HepG2 (cell line): ENCODE measurements at regions not wholly inside any gene's neighbourhood (a gene's known extent, or its start where the extent isn't known, plus 50 kb on each side); places are given as distances from the start of the nearest gene placed in this dataset.

Source experiments
- ATAC-seq: fragments of 200-7000 bp; cut with Tn5 transposase; 3 replicates; pipeline ENCODE4 v1.9.1; 2020; ENCODE audit warnings: mild to moderate bottlenecking, moderate library complexity
- BruUV-seq: library from RNA; stranded (reverse); fragments of 400-500 nt; replicated peaks from 2 replicates; lab custom pipeline; 2021; lab: Mats Ljungman, UMichigan
- CTCF ChIA-PET: fragments of 300-600 bp; formaldehyde crosslinking; extraction: SDS; loops from one replicate; lab custom pipeline; 2021; ENCODE audit warnings: low total read pairs, inconsistent platforms, low intra/inter-chr PET ratio; lab: Yijun Ruan, JAX
- POLR2A ChIA-PET: fragments of 350-600 bp; sonication (Branson Sonifier 250); formaldehyde crosslinking; loops from one replicate; lab custom pipeline; 2020; ENCODE audit warnings: antibody characterized with exemption, inconsistent platforms; lab: Yijun Ruan, JAX
- DNase-seq: peaks from one replicate; pipeline ENCODE4 v3.0.0-alpha.2; 2015; ENCODE audit warnings: low spot score
- FAIRE-seq: peaks from 3 replicates; lab custom pipeline; 2011; peaks lifted over from hg19 to GRCh38; lab: Jason Lieb, UNC
- H2AFZ ChIP-seq: one replicate; pipeline ENCODE4 v1.6.1; 2011; ENCODE audit warnings: low read length, inconsistent platforms
- H3K27ac ChIP-seq: fragments of 300-600 bp; 3 replicates; pipeline ENCODE4 v1.8.0; 2011; ENCODE audit warnings: mixed run types, mild to moderate bottlenecking, mixed read lengths, low read length, inconsistent platforms; ENCODE audit not compliant: insufficient read depth; ENCODE audit errors: extremely low read length
- H3K27me3 ChIP-seq, 2 experiments: fragments of 200-600 bp in 1 of 2; 2 replicates in 1 of 2; 3 replicates in 1 of 2; pipeline versions ENCODE4 v1.6.0 to v1.8.0; 2011; ENCODE audit warnings: low read length in 2 of 2, mild to moderate bottlenecking in 2 of 2, moderate library complexity in 2 of 2, inconsistent platforms in 1 of 2; ENCODE audit not compliant: insufficient read depth in 2 of 2, control insufficient read depth in 1 of 2
- H3K36me3 ChIP-seq, 2 experiments: fragments of 200-600 bp in 1 of 2; replicated peaks in 1 of 2; 2 replicates in 1 of 2; 3 replicates in 1 of 2; pipeline versions ENCODE4 v1.5.1 to v1.8.0; 2011; ENCODE audit warnings: low read length in 2 of 2, inconsistent platforms in 1 of 2; ENCODE audit not compliant: insufficient read depth in 2 of 2, control insufficient read depth in 1 of 2
- H3K4me1 ChIP-seq: 2 replicates; pipeline ENCODE4 v1.5.1; 2012; ENCODE audit warnings: low read length, inconsistent platforms; ENCODE audit not compliant: insufficient read depth
- H3K4me2 ChIP-seq: 2 replicates; pipeline ENCODE4 v1.6.0; 2011; ENCODE audit warnings: low read depth, low read length, inconsistent platforms
- H3K4me3 ChIP-seq, 3 experiments: fragments of 200-600 bp in 1 of 3; sonication (generic), shearing (Covaris generic) in 1 of 3; replicated peaks in 1 of 3; 2 replicates each; pipeline ENCODE4 v1.5.1; 2011 to 2016; ENCODE audit warnings: low read length in 3 of 3, inconsistent platforms in 2 of 3, low read depth in 2 of 3, mild to moderate bottlenecking in 2 of 3, control low read depth in 1 of 3, mixed read lengths in 1 of 3; ENCODE audit not compliant: insufficient read depth in 1 of 3
- H3K79me2 ChIP-seq: one replicate; pipeline ENCODE4 v1.6.1; 2011; ENCODE audit warnings: low read length, inconsistent platforms; ENCODE audit not compliant: insufficient read depth
- H3K9ac ChIP-seq: 2 replicates; pipeline ENCODE4 v1.6.0; 2011; ENCODE audit warnings: mild to moderate bottlenecking, low read depth, low read length, inconsistent platforms; ENCODE audit not compliant: insufficient read depth
- H3K9me3 ChIP-seq: 2 replicates; pipeline ENCODE4 v1.5.1; 2012; ENCODE audit warnings: mild to moderate bottlenecking, low read length
- H4K20me1 ChIP-seq: 2 replicates; pipeline ENCODE4 v1.6.0; 2011; ENCODE audit warnings: inconsistent platforms, mild to moderate bottlenecking, low read length, moderate library complexity; ENCODE audit not compliant: insufficient read depth
- ADNP ChIP-seq: sonication (generic); formaldehyde crosslinking; IDR thresholded peaks from 2 replicates; pipeline ENCODE4 v1.4.0; 2020; ENCODE audit warnings: missing genetic modification reagents
- CEBPB ChIP-seq: IDR thresholded peaks from 2 replicates; pipeline ENCODE4 v1.6.1; 2011; ENCODE audit warnings: low read depth, low read length, improper control_type of control experiment, borderline replicate concordance
- CENPT ChIP-seq: sonication (generic); formaldehyde crosslinking; IDR thresholded peaks from 2 replicates; pipeline ENCODE4 v1.8.0; 2022; ENCODE audit warnings: low read depth, mild to moderate bottlenecking, moderate library complexity, missing genetic modification reagents
- FOXK1 ChIP-seq: sonication (generic); formaldehyde crosslinking; IDR thresholded peaks from 2 replicates; pipeline ENCODE4 v1.4.0; 2020; ENCODE audit warnings: low read depth, missing genetic modification reagents, borderline replicate concordance
- FOXO4 ChIP-seq: sonication (generic); formaldehyde crosslinking; conservative IDR thresholded peaks from 2 replicates; pipeline ENCODE4 v1.8.1; 2023; ENCODE audit warnings: missing genetic modification reagents
- HCFC1 ChIP-seq: fragments of 150-350 bp; IDR thresholded peaks from 2 replicates; pipeline ENCODE4 v1.6.1; 2014; ENCODE audit warnings: low read depth, low read length
- KDM1A ChIP-seq: IDR thresholded peaks from 2 replicates; pipeline ENCODE4 v1.6.1; 2016; ENCODE audit warnings: missing compliant biosample characterization
- NFE2L1 ChIP-seq: sonication (generic); formaldehyde crosslinking; IDR thresholded peaks from 2 replicates; pipeline ENCODE4 v1.4.0; 2020; ENCODE audit warnings: missing genetic modification reagents, mild to moderate bottlenecking, borderline replicate concordance
- NR1H2 ChIP-seq: sonication (generic); formaldehyde crosslinking; IDR thresholded peaks from 2 replicates; pipeline ENCODE4 v1.8.1; 2022; ENCODE audit warnings: low read depth, missing genetic modification reagents, borderline replicate concordance
- REPIN1 ChIP-seq: sonication (generic); formaldehyde crosslinking; IDR thresholded peaks from 2 replicates; pipeline ENCODE4 v1.8.0; 2022; ENCODE audit warnings: missing genetic modification reagents, low read depth, mild to moderate bottlenecking, borderline replicate concordance
- ZNF121 ChIP-seq: sonication (generic); formaldehyde crosslinking; IDR thresholded peaks from 2 replicates; pipeline ENCODE4 v1.5.0; 2020; ENCODE audit warnings: mild to moderate bottlenecking, missing genetic modification reagents
- ZNF24 ChIP-seq: fragments of 450-650 bp; IDR thresholded peaks from 2 replicates; pipeline ENCODE4 v1.6.1; 2017; ENCODE audit warnings: antibody characterized with exemption, mild to moderate bottlenecking
- ZNF703 ChIP-seq: sonication (generic); formaldehyde crosslinking; IDR thresholded peaks from 2 replicates; pipeline ENCODE4 v1.5.1; 2020; ENCODE audit warnings: missing genetic modification reagents, mild to moderate bottlenecking, moderate library complexity, borderline replicate concordance
- ZSCAN5A ChIP-seq: sonication (generic); formaldehyde crosslinking; IDR thresholded peaks from 2 replicates; pipeline ENCODE4 v1.8.0; 2022; ENCODE audit warnings: mild to moderate bottlenecking, missing genetic modification reagents, borderline replicate concordance
- WGBS: methylation state at CpG from one replicate; pipeline ENCODE4 v1.1.6; 2017; ENCODE audit warnings: low lambda C conversion rate; 5-methylcytosine and 5-hydroxymethylcytosine counted together
- in situ Hi-C: cut with HindIII; loops from 2 replicates; pipeline ENCODE4 v1.10.0; 2017; ENCODE audit warnings: low pct_unique_long_range_greater_than_20kb; ENCODE audit not compliant: extremely low pct_ligation_motif_present
- intact Hi-C: fragments of 100-400 bp; cut with micrococcal nuclease; formaldehyde crosslinking; loops from one replicate; pipeline ENCODE4 v1.10.0; 2022; ENCODE audit not compliant: unreplicated experiment
- TF ChIP-seq, protein P1 (sequence below): IDR thresholded peaks from 2 replicates; pipeline ENCODE4 v1.4.0; 2020; ENCODE audit warnings: mild to moderate bottlenecking, missing genetic modification reagents
- TF ChIP-seq, protein P2 (sequence below): sonication (generic); formaldehyde crosslinking; IDR thresholded peaks from 2 replicates; pipeline ENCODE4 v1.5.0; 2020; ENCODE audit warnings: mild to moderate bottlenecking, missing genetic modification reagents, moderate library complexity

GRCh38 chr12:124375141-124375788 is 80.4 kb downstream of the RFLNA start:
- ATAC-seq (peak; percentile 18), FAIRE-seq (no peak)
- no peak for TF ChIP-seq FOXK1 (CRISPR knock-in tag)
- TF ChIP-seq FOXO4 (CRISPR knock-in tag): no peak
- TF ChIP-seq CEBPB: no peak
- no peak for TF ChIP-seq ZSCAN5A
- TF ChIP-seq KDM1A: peak; percentile 28; the same call in 1 of the 2 replicates
- TF ChIP-seq CENPT (CRISPR knock-in tag): no peak
- TF ChIP-seq ZNF24: no peak
- TF ChIP-seq REPIN1: 0 out of 2 replicates have a peak, but pooled peaks have one; percentile 15
- TF ChIP-seq, protein P1, sequence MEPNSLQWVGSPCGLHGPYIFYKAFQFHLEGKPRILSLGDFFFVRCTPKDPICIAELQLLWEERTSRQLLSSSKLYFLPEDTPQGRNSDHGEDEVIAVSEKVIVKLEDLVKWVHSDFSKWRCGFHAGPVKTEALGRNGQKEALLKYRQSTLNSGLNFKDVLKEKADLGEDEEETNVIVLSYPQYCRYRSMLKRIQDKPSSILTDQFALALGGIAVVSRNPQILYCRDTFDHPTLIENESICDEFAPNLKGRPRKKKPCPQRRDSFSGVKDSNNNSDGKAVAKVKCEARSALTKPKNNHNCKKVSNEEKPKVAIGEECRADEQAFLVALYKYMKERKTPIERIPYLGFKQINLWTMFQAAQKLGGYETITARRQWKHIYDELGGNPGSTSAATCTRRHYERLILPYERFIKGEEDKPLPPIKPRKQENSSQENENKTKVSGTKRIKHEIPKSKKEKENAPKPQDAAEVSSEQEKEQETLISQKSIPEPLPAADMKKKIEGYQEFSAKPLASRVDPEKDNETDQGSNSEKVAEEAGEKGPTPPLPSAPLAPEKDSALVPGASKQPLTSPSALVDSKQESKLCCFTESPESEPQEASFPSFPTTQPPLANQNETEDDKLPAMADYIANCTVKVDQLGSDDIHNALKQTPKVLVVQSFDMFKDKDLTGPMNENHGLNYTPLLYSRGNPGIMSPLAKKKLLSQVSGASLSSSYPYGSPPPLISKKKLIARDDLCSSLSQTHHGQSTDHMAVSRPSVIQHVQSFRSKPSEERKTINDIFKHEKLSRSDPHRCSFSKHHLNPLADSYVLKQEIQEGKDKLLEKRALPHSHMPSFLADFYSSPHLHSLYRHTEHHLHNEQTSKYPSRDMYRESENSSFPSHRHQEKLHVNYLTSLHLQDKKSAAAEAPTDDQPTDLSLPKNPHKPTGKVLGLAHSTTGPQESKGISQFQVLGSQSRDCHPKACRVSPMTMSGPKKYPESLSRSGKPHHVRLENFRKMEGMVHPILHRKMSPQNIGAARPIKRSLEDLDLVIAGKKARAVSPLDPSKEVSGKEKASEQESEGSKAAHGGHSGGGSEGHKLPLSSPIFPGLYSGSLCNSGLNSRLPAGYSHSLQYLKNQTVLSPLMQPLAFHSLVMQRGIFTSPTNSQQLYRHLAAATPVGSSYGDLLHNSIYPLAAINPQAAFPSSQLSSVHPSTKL: no peak
- peak; percentile 79; the same call in 1 of the 2 replicates for TF ChIP-seq ADNP (CRISPR knock-in tag)
- TF ChIP-seq ZNF121 (CRISPR knock-in tag): no peak
- TF ChIP-seq, protein P2, sequence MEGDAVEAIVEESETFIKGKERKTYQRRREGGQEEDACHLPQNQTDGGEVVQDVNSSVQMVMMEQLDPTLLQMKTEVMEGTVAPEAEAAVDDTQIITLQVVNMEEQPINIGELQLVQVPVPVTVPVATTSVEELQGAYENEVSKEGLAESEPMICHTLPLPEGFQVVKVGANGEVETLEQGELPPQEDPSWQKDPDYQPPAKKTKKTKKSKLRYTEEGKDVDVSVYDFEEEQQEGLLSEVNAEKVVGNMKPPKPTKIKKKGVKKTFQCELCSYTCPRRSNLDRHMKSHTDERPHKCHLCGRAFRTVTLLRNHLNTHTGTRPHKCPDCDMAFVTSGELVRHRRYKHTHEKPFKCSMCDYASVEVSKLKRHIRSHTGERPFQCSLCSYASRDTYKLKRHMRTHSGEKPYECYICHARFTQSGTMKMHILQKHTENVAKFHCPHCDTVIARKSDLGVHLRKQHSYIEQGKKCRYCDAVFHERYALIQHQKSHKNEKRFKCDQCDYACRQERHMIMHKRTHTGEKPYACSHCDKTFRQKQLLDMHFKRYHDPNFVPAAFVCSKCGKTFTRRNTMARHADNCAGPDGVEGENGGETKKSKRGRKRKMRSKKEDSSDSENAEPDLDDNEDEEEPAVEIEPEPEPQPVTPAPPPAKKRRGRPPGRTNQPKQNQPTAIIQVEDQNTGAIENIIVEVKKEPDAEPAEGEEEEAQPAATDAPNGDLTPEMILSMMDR (CRISPR knock-in tag): peak; percentile 15; the same call in 1 of the 2 replicates
- no peak for TF ChIP-seq NFE2L1 (CRISPR knock-in tag)
- TF ChIP-seq HCFC1: no peak
- no peak for TF ChIP-seq NR1H2 (CRISPR knock-in tag)
- TF ChIP-seq ZNF703 (CRISPR knock-in tag): no peak

More at GRCh38 chr12:124375141-124375788, 80.4 kb downstream of the RFLNA start:
- in situ Hi-C loops: no loop called here
- DNase-seq: no peak
- H3K27ac ChIP-seq: peak overlapping the region; percentile 68
- ChIA-PET CTCF (no interaction called here), POLR2A (no interaction called here)
- peaks cover 33% of the 10 kb centered on the region for H3K4me1 ChIP-seq
- WGBS: 85% methylated on average over 6 of the region's 11 CpGs
- H3K4me3 ChIP-seq: no peak overlapping the region
- H4K20me1 ChIP-seq: no peaks in the 10 kb centered on the region
- H3K27me3 ChIP-seq: no peaks in the 10 kb centered on the region
- no peaks in the 10 kb centered on the region for H3K79me2 ChIP-seq
- BruUV-seq: no TSS peak
- intact Hi-C loops: no loop called here
- H2AFZ ChIP-seq: no peak overlapping the region
- peaks cover 5 to 32% of the 10 kb centered on the region in 2 experiments; a peak in 3 of 5 replicates for H3K36me3 ChIP-seq
- H3K9ac ChIP-seq: no peak overlapping the region
- H3K9me3 ChIP-seq: no peaks in the 10 kb centered on the region
- no peak overlapping the region for H3K4me2 ChIP-seq
